GM11168 (cell line): ENCODE measurements at regions not wholly inside any gene's neighbourhood (a gene's known extent, or its start where the extent isn't known, plus 50 kb on each side); places are given as distances from the start of the nearest gene placed in this dataset.

Experiments
- in situ Hi-C: fragments of 300-500 bp; cut with MboI; formaldehyde crosslinking; loops from one replicate; pipeline ENCODE4 v1.12.0; 2022; ENCODE audit warnings: low sequenced_read_pairs; ENCODE audit not compliant: unreplicated experiment

DNA sequence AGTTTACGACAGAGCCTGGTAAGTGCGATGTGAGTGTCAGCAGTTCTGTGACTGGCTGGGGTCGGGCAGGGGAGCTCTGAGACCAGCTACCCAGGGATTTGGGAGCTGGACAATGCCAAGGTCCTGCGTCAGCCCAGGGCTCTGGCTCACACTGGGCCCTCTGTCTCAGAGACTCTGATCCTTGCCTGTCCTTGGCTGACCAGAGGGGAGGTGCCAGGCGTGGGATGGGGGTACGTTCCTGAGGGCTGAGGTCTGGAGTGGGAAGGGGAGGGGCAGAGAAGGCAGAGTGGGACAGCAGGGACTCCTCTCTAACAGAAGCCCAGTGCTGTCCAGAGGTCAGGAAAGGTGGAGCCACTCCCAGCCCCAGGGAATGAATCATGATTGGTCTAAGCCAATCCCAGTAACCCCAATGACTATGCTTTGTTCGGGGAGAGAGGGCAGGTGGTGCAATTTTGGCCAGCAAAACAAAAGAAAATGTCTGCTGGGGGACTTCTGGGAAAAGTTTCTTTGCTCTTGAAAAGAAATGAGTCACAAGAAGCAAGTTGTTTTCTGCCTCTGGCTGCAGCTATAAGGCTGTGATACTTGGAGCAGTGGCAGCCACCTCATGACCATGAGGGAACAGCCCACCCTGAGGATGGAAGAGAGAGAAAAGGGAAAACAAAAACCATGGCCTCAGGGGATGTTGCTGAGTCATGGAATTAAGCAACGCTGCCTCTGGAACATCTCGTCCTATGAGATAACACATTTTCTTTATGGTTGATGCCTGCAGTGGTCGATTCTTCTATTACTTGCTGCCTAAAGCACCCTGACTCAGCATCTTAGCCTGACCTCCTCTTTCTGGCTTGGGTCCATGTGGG lies 108.3 kb downstream of the CHST1 start:
- in situ Hi-C loops: no loop called here

DNA sequence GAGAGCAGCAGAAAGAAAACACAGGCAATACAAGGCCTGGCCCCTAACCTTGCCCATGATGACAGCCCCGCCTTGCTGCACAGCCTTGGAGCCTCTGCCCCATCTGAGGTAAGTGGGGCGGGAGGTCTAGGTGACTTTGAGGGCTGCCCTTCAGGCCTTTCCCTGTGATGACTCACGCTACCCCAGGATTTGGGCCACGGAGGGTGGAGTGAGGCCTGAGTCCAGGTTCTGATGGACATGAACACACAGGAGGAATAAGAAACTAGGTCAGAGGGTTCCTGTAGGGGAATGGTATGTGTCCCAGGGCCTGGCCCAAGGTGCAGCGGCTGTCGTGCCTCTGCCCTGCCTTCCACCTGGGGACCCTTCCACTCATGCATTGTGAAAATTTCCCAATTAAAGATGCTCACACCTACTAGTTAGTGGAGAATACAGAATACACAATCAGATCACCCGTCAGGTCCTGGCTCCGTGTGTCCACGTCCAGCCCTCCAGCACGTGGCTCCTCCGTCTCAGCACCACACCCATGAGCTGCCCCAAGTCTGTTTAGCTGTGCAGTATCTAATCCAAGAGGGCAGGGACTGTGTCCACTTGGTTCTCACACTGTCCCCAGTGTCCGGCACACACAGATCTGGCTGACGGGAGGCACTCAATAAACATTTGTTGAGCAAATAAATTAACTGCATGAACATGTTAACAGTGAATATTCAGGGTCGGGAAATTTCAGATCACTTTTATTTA lies 111.0 kb downstream of the CHST1 start:
- in situ Hi-C loops: no loop called here

DNA sequence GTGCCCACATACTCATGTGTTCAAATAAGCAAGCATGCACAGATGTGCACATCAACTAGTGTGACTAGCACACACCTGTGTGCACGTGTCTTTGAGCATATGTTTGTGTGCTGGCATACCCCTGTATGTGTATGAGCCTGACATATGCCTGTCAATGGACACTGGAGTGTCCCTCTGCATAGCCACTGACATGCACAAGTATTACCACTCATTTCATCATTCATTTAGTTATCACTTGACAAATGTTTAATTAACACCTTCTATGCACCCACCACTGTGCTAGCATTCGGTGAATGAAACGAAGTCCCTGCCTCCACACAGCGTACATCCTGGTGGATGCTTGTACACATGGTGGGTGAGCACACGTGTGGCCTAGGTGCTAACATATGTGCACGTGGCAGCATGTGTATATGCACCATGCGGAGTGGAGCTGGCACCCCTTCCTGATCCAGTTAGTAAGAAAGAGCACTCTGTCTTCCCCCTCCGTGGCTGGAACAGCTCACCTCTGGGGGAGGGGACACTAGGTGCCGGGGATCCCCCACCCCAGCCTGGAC lies 112.0 kb downstream of the CHST1 start:
- in situ Hi-C loops: no loop called here

DNA sequence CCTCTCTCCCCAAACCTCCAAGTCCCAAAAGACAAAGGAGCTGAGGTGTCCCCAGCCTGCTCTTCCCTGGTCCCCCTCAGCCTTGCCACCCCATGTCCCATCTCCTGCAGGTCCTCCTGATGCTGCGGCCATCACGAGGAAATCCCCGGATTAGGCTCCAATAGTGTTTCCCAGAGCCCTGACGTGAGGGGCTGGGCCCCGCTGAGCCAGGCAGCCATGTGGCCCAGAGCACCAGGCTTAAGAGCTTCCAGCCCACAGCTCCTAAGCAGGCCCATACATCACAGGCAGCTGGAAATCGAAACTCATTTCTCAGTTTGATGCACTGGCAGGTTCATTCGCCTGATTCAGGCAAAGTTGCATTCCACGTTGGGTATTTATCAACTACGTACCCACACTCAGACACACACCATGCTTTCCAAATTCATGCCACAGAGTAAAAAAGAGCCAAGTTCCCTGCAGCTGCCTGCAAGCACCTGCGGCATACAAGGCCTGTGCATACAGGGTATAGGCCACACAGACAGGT lies 114.2 kb downstream of the CHST1 start:
- in situ Hi-C loops: no loop called here

DNA sequence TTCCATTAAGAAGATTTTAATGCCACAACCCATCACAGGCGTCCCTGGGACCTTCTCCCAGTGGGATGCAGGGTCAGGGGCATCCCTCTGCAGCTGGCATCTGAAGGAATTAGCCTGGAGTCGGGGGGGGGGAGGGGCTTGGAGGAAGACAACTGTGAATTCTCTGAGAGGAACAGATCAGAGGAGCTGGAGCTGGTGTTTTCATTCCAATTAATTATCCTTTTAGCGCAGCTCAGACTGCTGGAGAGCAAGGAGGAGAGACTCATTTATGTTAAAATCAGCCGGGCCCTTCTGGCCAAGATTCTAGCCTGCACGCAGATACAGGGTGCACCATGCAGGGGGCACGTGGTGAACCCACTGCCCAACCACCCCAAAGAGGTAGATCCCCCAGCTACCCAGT lies 116.2 kb downstream of the CHST1 start:
- in situ Hi-C loops: no loop called here

DNA sequence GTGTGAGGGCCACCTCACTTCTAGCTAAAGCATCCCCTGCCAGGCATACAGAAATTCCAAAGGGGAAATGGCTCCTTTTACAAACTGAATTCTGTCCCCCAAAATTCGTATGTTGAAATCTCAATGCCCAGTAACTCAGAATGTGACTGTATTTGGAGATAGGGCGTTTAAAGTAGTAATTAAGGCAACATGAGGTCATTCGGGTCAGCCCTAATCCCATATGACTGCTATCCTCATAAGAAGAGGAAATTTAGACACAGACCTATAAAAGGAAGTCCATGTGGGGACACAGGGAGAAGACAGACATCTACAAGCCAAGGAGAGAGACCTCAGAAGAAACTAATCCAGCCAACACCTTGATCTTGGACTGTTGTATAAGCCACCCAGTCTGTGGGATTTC lies 119.1 kb downstream of the CHST1 start:
- in situ Hi-C loops: no loop called here

DNA sequence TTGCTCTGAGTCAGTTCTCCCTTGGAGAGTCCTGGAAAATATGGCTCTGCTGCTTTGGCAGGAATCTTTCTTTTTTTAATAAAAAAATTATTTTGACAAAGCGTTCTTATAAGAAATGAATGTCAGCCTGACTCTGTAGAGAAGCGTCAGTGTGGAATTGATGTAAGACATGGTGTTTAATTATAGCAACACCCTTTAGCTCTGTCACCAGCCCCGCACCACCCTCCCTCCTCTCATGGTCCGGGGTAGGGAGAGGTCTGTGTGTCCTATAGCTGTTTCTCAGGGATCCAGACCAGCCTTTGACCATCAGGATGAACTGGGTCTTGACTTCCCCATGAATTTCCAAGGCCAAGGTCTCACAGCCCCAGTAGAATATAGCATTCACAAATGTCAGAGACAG lies 120.6 kb downstream of the CHST1 start:
- in situ Hi-C loops: no loop called here

DNA sequence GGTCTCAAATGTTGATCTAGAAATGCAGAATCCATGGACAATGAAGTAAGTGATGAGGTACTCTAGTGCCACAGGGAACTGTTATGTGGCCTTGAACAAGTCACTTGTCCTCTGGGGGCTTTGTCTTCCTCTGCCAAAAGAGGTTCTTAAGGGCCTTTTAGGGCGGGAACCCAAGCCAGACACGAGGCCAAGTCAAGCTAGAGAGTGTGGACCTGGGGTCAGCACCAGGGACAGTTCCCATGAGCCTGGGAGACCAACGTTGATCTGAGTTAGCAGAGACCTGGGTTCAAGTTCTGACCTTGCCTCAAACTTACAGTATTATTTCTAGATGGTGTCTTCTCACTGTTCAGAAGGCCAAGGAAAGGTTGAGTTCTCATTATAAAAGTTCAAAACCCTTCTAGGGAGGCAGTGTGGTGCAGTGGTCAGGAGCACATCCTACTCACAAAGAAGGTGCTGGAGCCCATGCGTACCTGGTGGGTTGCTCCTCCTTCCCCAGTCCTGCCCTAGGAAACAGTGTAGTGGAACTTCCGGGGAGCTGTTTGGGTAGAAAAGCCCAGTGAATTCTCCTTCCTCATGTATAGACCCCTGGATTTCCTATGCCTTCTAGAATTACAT lies 121.5 kb downstream of the CHST1 start:
- in situ Hi-C loops: no loop called here

DNA sequence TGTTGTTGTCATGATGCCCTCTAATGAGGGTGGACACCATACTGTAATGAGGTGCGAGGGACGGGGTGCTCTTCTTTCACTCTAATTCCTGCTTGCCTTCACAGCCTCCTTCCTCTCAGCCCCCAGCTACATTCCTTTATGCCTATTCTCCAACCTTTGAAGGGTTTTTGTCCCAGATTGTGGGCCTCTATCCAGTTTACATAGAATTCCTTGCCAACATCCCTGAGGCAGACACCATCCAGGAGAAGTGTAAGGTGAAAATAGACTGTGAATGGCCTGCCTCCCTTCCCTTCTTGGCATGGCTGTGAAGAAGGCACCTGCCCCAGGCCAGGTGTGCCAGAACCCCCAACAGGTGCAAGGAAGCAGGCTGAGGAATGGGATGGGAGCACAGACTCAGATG lies 122.3 kb downstream of the CHST1 start:
- in situ Hi-C loops: no loop called here

DNA sequence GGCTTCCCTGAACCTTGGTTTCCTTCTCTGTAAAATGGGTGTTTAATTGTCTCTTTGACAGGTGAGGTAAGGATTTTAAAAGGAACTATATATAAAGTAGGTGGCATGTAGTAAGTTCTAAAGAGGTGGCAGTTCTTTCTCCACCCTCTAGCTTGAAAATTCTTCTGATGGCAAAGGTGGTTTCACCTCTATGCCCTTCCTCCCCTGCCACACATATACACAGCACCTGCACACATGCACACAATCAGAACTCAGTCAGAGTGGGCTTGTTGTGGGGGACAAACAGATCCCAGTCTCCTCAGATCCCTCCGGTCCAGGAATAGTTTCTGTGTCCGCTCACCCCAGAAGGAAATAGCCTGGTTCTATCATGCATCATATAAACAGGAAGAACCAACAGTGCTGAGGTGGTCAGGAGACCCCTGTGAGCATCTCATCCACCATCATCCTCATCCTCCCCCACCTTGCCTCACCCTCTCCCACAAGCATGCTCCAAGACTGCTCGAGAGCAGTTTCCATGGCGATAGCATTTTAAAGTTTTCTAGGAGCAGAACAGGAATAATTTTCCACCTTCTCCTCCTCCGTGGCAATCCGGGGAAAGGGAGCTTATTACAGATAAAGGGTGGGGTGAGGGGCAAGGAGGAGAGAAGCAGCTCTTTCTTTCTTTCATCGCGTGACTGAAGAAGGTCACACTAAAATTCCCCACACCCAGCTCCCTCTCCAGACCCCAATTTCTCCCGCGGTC lies 123.6 kb downstream of the CHST1 start:
- in situ Hi-C loops: no loop called here

DNA sequence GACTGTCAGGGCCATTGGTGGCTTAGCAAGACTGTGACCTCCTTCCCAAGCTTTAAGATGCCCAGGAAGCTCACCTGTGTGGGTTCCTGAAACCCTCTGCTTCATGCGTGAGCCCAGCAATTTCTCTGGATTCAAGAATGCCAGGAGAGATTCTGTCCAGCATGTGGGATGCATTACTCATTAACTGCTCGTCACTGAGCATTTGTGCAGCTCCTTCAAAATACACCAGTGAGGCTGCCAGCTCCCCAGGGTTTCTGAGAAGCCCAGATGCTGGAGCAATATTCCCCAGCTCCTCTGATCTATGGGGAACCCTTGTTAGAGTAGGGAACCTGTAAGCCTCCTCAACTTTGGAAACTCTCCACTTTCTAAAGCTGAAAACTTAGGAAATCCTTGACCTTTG lies 126.5 kb downstream of the CHST1 start:
- in situ Hi-C loops: no loop called here

DNA sequence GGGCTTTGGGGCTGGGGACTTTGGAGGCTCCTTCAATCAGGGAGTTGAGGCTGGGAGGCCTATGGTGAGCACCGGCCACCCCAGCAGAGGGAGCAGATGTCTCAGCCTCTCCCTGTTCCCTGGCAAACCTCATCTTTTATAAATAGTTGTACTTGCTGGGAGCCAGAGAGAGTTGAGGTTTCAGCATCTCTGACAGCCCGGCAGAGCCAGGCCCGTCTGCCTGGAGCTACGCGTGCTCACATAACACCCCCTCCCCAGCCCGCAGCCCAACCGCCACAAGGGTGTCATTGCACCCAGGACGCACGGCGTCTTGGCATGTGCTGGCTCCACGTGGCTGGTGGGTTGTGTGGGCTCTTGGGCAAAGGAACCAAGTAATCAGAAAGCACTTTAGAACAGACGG lies 127.1 kb downstream of the CHST1 start:
- in situ Hi-C loops: no loop called here

DNA sequence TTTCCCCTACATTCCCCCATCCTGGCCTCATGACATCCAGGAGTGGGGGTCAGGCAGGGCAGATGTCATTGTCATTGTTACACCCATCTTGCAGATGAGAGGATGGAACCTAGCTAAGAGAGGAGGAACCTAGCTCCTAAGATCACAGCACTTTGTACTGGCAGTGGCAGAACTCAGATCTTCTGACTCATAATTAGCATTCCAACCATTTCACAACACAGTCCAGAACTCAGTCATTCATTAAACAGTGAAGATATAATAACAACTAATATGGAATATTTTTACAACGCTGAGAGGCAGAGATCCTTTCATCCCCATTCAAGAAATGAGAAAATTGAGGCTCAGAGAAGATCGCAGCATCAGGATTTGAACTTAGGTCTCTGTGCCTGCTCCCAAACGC lies 127.8 kb downstream of the CHST1 start:
- in situ Hi-C loops: no loop called here

DNA sequence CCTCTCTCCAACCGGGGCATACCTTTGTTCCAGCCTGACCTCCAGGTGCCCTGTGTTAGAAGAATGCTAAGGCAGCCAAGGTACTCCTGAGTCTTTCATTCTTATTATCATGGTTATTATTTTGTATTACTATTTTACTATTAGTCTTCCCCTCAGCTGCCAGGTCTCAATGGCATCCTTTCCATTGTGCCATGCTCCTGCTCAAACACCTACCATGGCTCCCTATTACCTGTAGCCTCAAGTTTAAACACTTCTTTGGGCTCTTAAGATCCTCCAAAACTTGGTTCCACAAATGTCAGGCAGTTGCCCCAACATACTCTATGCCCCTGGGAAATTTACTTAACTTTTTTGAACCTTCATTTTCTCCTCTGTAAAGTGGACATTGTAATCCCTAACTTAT lies 130.4 kb downstream of the CHST1 start:
- in situ Hi-C loops: no loop called here

DNA sequence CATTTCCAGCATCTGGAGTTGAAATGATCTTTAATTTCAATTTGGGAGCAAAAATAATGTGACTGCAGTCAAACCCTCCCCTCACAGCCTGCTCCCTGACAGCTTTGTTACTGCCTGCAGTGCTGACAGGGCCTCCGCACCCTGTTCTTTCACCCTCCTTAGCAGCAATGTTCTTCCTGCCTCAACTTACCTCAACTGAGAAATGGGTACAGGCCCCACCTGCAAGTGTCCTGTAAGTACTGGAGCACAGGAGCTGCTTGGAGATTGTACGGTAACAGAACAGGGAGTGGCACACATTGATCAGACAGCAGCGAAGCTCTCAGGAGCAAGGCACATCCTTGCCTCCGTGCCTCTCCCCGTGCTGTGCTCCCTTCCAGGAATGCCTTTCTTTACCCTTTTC lies 131.3 kb downstream of the CHST1 start:
- in situ Hi-C loops: no loop called here

DNA sequence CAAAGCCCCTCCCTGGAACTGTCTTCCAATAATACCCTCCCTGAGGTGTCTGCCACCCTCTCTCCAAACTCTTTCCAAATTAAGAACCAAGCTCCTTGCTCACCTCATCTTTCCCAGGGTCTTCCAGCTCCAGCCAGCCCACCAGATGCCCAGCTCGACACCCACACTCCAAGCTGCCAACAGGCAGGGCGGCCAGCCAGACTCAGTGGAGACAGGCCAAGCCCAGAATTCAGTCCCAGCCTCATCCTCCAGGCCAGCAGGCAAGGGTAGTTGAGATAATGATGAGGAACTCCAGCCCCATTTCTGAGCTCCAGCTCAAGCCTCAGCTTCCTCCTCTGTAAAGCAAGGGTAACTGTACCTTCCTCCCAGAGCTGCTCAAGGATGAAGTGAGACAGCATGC lies 132.9 kb downstream of the CHST1 start:
- in situ Hi-C loops: no loop called here

DNA sequence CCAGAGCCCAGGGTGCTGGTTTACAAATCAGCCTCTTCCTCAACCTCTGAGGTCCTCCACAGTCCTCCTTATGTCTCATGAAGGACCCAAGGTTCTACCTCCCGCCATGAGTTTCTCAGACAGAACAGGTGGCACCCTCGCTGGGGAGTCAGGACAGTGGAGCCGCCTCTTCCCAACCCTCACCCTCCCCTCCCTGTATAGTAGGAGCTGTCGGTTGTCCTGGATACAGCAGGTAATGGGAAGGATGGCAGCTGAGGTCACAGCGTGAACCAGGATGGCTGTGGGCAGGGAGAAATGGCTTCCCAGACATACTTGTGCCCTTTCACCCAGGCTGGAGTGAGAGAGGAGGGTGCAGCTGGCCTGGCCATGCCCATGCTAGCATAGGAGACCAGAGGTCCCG lies 134.6 kb downstream of the CHST1 start:
- in situ Hi-C loops: no loop called here

DNA sequence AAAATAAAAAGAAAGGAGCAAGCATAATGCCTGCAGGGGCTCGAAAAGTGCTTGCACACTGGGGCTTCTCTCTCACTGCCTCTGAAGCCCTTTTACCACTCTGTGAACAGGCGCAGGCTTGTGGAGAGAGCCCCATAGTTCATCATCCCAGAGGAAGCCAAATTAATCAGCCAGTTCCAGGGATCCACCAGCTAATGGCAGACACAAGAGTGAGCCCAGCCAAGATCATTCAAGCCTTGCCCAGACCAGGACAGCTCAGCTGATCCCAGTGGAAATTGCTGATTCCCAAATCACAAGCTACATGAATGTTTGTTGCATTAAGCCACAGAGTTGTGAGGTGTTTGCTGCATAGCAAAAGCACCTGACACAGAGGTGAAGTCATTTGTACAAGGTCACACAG lies 135.3 kb downstream of the CHST1 start:
- in situ Hi-C loops: no loop called here

DNA sequence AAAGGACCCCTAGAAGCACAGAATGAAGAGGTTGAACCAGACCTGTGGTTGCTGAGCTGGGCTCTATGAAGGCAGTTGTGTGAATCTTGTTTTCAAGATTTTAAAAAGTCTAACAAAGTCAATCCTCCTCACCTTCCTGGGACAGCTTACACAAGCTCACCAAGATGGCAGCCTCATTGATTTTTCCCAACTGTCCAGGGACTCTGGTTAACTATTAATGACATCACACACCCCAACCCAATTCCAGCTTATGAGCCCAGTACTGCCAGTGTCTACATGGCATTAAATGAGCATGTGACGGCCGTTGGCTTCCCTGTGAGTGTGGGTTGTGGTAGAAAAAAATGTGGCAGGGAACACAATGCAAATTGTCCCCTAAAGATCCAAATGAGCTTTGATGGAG lies 137.0 kb downstream of the CHST1 start:
- in situ Hi-C loops: no loop called here

DNA sequence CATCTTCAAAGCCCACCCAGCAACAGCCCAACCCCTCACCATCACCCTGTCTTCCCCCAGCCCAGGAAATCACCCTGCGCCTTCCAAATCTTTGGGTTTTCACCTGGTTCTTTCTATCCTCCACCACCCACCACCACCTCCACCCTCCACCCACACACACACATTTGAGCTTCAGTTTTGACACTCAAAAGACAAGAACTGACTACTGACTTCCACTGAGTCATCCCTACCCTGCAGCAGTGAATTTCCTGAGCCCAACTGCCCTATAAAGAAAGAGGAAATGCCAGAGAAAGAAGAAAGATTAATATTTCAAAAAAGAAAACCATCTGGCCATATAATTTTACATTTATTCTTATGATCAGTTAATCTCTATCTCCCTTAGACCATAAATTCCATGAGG lies 137.5 kb downstream of the CHST1 start:
- in situ Hi-C loops: no loop called here
